HepG2 (cell line): ENCODE measurements at regions not wholly inside any gene's neighbourhood (a gene's known extent, or its start where the extent isn't known, plus 50 kb on each side); places are given as distances from the start of the nearest gene placed in this dataset.

Experiments used
- ATF2 ChIP-seq: sonication (generic); formaldehyde crosslinking; IDR thresholded peaks from 2 replicates; pipeline ENCODE4 v1.4.0; 2020; ENCODE audit warnings: missing genetic modification reagents
- SIN3B ChIP-seq: fragments of 150-350 bp; IDR thresholded peaks from 2 replicates; pipeline ENCODE4 v1.6.1; 2014; ENCODE audit warnings: low read length
- TF ChIP-seq, protein P1 (sequence below): sonication (generic); formaldehyde crosslinking; IDR thresholded peaks from 2 replicates; pipeline ENCODE4 v1.5.0; 2020; ENCODE audit warnings: missing genetic modification reagents

DNA sequence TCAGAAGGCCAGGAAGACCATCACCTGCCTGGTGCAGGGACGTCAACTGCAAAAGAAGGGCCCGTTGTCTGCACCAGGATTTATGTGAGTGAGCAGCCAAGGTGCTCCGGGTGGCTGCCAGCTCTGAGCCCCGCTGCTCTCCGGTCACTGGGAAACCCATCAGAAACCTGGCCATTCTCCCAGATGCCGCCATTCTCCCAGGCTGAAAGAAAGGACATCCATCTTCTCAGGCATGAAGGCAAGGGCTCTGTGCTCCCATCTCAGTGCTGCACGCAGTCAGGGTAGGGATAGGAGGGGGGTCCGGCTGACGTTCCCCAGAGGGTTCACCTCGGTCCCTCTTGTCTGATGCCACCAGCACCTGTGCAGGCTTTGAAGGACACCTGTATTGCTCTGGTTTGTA, 158.4 kb downstream of the ERCC6L2 start:
- TF ChIP-seq SIN3B (no peak), ATF2 (CRISPR knock-in tag) (no peak)
- TF ChIP-seq, protein P1, sequence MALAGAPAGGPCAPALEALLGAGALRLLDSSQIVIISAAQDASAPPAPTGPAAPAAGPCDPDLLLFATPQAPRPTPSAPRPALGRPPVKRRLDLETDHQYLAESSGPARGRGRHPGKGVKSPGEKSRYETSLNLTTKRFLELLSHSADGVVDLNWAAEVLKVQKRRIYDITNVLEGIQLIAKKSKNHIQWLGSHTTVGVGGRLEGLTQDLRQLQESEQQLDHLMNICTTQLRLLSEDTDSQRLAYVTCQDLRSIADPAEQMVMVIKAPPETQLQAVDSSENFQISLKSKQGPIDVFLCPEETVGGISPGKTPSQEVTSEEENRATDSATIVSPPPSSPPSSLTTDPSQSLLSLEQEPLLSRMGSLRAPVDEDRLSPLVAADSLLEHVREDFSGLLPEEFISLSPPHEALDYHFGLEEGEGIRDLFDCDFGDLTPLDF (CRISPR knock-in tag), result no peak
